ENCODE measurements at regions not wholly inside any gene's neighbourhood (a gene's known extent, or its start where the extent isn't known, plus 50 kb on each side); places are given as distances from the start of the nearest gene placed in this dataset.

GRCh38 chr4:150008546-150008945 lies 69.7 kb upstream of the DCLK2 start:
- Histone ChIP-seq H3K9me2 (replicated peaks; ENCODE audit: insufficient read depth, low read length) (no peaks in the 10 kb centered on the region), H3K4me2 (ENCODE audit: low read depth, low read length, poor library complexity, severe bottlenecking) (no peak overlapping the region), H3K79me2 (ENCODE audit: insufficient read depth, low read length) (no peaks in the 10 kb centered on the region), H3K27me3 (ENCODE audit: low read length) (no peaks in the 10 kb centered on the region), H4K20me1 (ENCODE audit: low read depth, low read length) (no peaks in the 10 kb centered on the region), H3K4me3 (ENCODE audit: insufficient read depth, low read length, poor library complexity, severe bottlenecking) (no peak overlapping the region), H3K27ac (ENCODE audit: low read depth, low read length) (no peak overlapping the region), H3K36me3 (ENCODE audit: low read length) (no peaks in the 10 kb centered on the region), H3K9ac (ENCODE audit: low read length) (no peak overlapping the region), H3K9me3 (ENCODE audit: insufficient read depth, low read length) (no peaks in the 10 kb centered on the region), H2AFZ (ENCODE audit: low read depth, low read length, severe bottlenecking) (no peak overlapping the region), H3F3A (ENCODE audit: insufficient read depth) (no peaks in the 10 kb centered on the region)
- TF ChIP-seq EZH2phosphoT487 (conservative IDR thresholded peaks at IDR 0.05; ENCODE audit: low read length) (no peak), CTCF (IDR thresholded peaks at IDR 0.05; ENCODE audit: insufficient read depth, low read length, poor library complexity, severe bottlenecking) (no peak)

DNA sequence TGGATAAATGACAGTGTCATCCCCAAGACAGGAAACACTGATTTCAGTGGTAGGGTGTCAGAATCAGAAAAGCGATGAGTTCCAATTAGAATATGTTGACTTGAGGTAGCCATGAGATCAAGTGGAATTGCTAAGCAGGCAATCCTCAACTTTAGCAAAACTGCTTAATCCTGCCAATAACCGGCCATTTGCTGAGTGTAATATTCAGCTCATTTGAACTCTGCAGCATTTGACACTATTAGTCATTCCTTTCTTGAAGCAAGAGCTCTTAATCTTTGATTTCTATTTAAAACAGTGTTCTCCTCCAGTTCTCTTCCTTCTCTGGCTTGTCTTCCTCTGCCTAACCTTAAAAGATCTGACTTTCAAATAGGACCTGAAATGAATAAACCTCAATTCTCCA lies 68.7 kb upstream of the DCLK2 start:
- no peaks in the 10 kb centered on the region for H3K36me3 ChIP-seq (ENCODE audit: low read length)
- no peak overlapping the region for H2AFZ ChIP-seq (ENCODE audit: low read depth, low read length, severe bottlenecking)
- H3F3A ChIP-seq (ENCODE audit: insufficient read depth): no peaks in the 10 kb centered on the region
- no peaks in the 10 kb centered on the region for H3K9me3 ChIP-seq (ENCODE audit: insufficient read depth, low read length)
- no peaks in the 10 kb centered on the region for H3K9me2 ChIP-seq (replicated peaks; ENCODE audit: insufficient read depth, low read length)
- no peaks in the 10 kb centered on the region for H3K27me3 ChIP-seq (ENCODE audit: low read length)
- no peaks in the 10 kb centered on the region for H3K79me2 ChIP-seq (ENCODE audit: insufficient read depth, low read length)
- TF ChIP-seq EZH2phosphoT487 (conservative IDR thresholded peaks at IDR 0.05; ENCODE audit: low read length): no peak
- TF ChIP-seq CTCF (IDR thresholded peaks at IDR 0.05; ENCODE audit: insufficient read depth, low read length, poor library complexity, severe bottlenecking): no peak
- no peak overlapping the region for H3K9ac ChIP-seq (ENCODE audit: low read length)
- H3K4me2 ChIP-seq (ENCODE audit: low read depth, low read length, poor library complexity, severe bottlenecking): no peak overlapping the region
- H4K20me1 ChIP-seq (ENCODE audit: low read depth, low read length): no peaks in the 10 kb centered on the region
- no peak overlapping the region for H3K27ac ChIP-seq (ENCODE audit: low read depth, low read length)
- H3K4me3 ChIP-seq (ENCODE audit: insufficient read depth, low read length, poor library complexity, severe bottlenecking): no peak overlapping the region

DNA sequence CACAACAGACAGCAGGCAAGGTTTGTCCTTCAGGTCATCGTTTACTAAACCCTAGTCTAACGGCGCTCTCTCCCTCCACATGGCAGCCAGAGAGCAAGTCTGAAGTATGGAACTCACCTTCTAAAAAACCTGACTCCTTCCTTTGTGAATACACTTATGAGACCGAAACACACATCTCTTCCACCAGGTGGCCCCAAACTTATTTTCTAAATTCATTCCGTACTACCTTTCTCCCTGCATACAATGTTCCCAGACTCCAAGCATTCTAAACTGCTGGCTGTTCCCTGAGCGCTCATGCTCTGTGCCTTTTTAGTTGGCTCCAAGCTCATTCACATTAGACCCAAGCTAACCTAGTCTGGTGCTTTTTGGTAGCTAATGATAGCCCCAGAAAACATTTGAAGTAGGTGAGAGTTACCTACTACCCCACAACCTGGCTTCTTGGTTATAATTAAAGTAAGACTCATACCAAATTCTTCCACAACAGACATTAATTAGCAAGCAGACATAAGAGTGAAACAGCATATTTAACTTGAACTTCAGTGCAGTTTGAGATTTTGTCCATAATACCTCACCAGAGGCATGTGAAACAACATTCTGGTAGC lies 67.6 kb upstream of the DCLK2 start:
- H3K4me3 ChIP-seq (ENCODE audit: insufficient read depth, low read length, poor library complexity, severe bottlenecking): no peak overlapping the region
- no peak overlapping the region for H3K4me2 ChIP-seq (ENCODE audit: low read depth, low read length, poor library complexity, severe bottlenecking)
- no peak overlapping the region for H2AFZ ChIP-seq (ENCODE audit: low read depth, low read length, severe bottlenecking)

More for the DNA sequence above, 67.6 kb upstream of the DCLK2 start:
- H3K27me3 ChIP-seq (ENCODE audit: low read length): no peaks in the 10 kb centered on the region
- H3K27ac ChIP-seq (ENCODE audit: low read depth, low read length): no peak overlapping the region
- H3K9me2 ChIP-seq (replicated peaks; ENCODE audit: insufficient read depth, low read length): no peaks in the 10 kb centered on the region
- no peaks in the 10 kb centered on the region for H3K9me3 ChIP-seq (ENCODE audit: insufficient read depth, low read length)
- H3F3A ChIP-seq (ENCODE audit: insufficient read depth): no peaks in the 10 kb centered on the region
- TF ChIP-seq CTCF (IDR thresholded peaks at IDR 0.05; ENCODE audit: insufficient read depth, low read length, poor library complexity, severe bottlenecking): no peak
- no peak for TF ChIP-seq EZH2phosphoT487 (conservative IDR thresholded peaks at IDR 0.05; ENCODE audit: low read length)
- H3K79me2 ChIP-seq (ENCODE audit: insufficient read depth, low read length): no peaks in the 10 kb centered on the region
- H3K36me3 ChIP-seq (ENCODE audit: low read length): no peaks in the 10 kb centered on the region
- H3K9ac ChIP-seq (ENCODE audit: low read length): no peak overlapping the region
- no peaks in the 10 kb centered on the region for H4K20me1 ChIP-seq (ENCODE audit: low read depth, low read length)
